HG03439 (cell line): ENCODE measurements at regions not wholly inside any gene's neighbourhood (a gene's known extent, or its start where the extent isn't known, plus 50 kb on each side); places are given as distances from the start of the nearest gene placed in this dataset.

ENCODE experiments used
- ATAC-seq: cut with Tn5 transposase; IDR thresholded peaks from one replicate; pipeline ENCODE4 v1.9.1; 2021; ENCODE audit warnings: mild to moderate bottlenecking, moderate library complexity; ENCODE audit not compliant: unreplicated experiment

- no peak for ATAC-seq
Observed at GRCh38 chr13:22262001-22262885, 591.4 kb downstream of the FGF9 start.

GRCh38 chr13:22263185-22263584 lies 592.3 kb downstream of the FGF9 start:
- ATAC-seq, result no peak

DNA sequence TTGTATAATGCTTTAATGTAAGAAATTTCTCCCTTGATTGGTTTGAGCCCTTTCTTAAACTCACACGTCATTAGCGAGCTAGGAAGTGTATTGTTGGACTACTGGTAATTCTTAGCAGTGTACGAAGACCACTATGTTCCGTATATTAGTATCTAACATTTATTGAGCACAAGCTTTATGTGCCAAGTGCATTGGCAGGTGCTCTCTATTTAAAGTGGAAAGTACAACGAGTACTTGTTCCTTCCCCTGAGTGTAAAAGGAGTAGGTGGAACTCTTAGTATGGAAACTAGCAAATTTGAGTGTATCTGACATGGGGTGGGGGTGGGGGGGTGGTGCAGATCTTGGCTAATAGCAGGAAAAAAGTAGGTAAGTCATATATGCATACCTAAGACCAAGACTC lies 594.7 kb downstream of the FGF9 start:
- no peak for ATAC-seq

- no peak for ATAC-seq
Observed at GRCh38 chr13:22270881-22271280, 600.0 kb downstream of the FGF9 start.

GRCh38 chr13:22271903-22272302 lies 601.0 kb downstream of the FGF9 start:
- no peak for ATAC-seq

DNA sequence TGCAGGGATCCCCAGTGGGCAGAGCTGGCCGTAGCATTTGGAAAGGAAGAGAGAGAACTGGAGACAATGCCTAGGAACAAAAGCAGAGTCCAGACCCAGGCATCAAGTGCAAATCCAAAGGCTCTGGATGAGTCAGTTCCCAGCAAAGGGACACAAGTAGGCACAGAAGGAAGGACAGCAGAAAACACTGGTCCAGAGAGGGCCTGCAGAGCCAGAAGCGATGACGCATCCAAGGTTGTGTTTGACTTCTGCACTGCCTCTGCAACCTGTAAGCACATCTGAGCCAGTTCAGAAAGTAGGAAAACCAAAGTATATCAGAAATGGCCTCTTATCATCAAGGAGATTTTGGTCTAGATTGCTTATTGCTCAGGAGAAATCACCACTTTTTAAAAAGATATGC lies 604.5 kb downstream of the FGF9 start:
- ATAC-seq, result no peak

- no peak for ATAC-seq
Observed at GRCh38 chr13:22276616-22277015, 605.7 kb downstream of the FGF9 start.

- ATAC-seq, result peak; percentile 63
Observed at GRCh38 chr13:22278336-22278929, 607.6 kb downstream of the FGF9 start.

GRCh38 chr13:22285867-22286266 lies 615.0 kb downstream of the FGF9 start:
- ATAC-seq, result no peak

- no peak for ATAC-seq
Observed at GRCh38 chr13:22286338-22286737, 615.5 kb downstream of the FGF9 start.

DNA sequence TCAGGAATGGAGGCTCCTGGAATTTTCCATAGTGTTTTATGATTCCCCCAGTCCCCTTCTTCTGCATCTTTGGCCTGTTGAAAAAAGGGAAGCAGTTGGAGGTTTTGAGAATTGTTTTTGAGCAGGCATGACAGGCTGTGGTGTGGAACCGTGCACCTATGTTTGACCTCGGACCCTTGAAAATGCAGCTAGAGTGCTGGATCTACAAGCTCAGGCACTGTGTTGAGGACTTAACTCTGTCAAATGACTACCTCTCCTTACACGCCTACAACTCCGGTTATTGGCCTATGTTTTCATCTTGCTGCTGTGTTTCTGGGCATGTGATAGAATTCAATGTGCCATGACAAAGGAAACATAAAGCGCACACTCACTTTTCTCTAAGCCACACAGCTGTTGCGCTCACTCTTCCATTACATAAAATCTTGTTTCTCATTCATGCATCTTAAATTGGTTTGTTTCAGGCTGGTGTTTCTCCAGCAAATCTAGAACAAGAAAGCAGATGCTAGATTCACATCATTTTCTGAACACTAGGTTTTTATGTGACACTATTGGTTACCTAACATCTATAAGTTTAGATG lies 616.6 kb downstream of the FGF9 start:
- ATAC-seq, result no peak

- no peak for ATAC-seq
Observed at GRCh38 chr13:22288496-22288895, 617.6 kb downstream of the FGF9 start.

GRCh38 chr13:22289711-22290110 lies 618.8 kb downstream of the FGF9 start:
- ATAC-seq, result no peak

GRCh38 chr13:22298530-22298929 lies 627.7 kb downstream of the FGF9 start:
- no peak for ATAC-seq

GRCh38 chr13:22311734-22312404 lies 641.0 kb downstream of the FGF9 start:
- ATAC-seq, result no peak

- no peak for ATAC-seq
Observed at GRCh38 chr13:22312405-22312803, 641.5 kb downstream of the FGF9 start.

DNA sequence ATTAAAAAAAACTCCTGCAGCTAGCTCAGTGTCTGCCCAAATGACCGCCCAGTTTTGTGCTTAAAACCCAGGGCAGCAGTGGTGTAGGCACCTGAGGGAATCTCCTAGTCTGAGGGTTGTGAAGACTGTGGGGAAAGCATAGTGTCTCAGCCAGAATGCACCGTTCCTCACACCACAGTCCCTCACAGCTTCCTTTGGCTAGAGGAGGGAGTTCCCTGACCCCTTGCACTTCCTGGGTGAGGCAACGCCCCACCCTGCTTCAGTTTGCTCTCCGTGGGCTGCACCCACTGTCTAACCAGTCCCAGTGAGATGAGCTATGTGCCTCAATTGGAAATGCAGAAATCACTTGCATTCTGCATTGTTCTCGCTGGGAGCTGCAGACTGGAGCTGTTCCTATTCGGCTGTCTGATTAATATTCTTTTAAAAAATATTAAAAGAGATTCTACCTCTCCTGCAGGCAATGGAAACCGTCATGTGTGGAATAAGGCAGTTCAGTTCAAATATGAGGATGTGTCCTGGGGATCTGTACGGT lies 645.7 kb downstream of the FGF9 start:
- no peak for ATAC-seq

- no peak for ATAC-seq
Observed at GRCh38 chr13:22320991-22321390, 650.1 kb downstream of the FGF9 start.

DNA sequence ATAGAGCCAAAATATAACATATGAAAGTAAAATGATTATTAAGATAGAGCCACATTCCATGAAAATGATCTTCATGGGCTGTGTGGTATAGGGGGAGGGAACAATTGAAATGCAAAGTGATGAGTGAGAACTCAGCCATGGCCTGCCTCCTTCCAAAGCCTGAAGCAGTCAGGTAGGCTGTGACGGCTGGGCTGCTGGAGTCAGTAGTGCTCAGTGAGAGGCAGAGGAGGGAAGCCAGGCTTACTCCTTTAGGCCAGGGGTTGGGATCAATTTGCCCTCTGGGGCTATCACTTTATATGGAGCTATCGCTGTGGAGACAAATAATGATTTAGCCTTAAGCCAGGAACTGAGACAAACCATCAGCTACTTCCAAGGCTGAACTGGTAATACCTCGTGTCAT lies 654.9 kb downstream of the FGF9 start:
- ATAC-seq, result no peak

GRCh38 chr13:22332416-22332815 lies 661.5 kb downstream of the FGF9 start:
- no peak for ATAC-seq

DNA sequence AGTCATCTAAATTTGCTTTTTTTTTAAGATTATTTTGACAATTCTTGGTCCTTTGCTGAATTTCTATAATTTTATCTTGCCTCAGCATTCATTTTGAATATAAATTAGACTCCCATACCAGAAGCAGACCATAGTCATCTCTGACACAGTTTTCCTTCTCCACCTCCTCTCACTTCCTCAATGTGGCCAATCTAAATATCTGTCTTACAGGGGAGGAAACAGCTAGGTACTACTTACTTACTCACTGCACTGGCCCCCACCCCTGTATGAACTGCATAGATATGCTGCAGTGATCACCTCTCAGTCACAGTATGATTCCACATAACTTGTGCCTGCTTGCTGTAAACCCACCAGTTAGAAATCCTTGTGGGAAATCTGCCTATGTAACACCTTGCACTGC lies 665.6 kb downstream of the FGF9 start:
- no peak for ATAC-seq
